ENCODE measurements at regions not wholly inside any gene's neighbourhood (a gene's known extent, or its start where the extent isn't known, plus 50 kb on each side); places are given as distances from the start of the nearest gene placed in this dataset.

- no peak for TF ChIP-seq CTCF (conservative IDR thresholded peaks at IDR 0.05 in 1 of 2, IDR thresholded peaks at IDR 0.05 in 1 of 2; ENCODE audit: low read depth in 1 of 2, low read length in 2 of 2)
- TF ChIP-seq EZH2 (IDR thresholded peaks at IDR 0.05; ENCODE audit: low read length, missing control alignments), result no peak
- Histone ChIP-seq H3K9me3 (ENCODE audit: control insufficient read depth, insufficient read depth, low read depth, low read length) (no peaks in the 10 kb centered on the region), H3K36me3 (ENCODE audit: control insufficient read depth, insufficient read depth, low read length) (no peaks in the 10 kb centered on the region), H3K27me3 (ENCODE audit: control insufficient read depth, insufficient read depth, low read length) (no peaks in the 10 kb centered on the region), H3K4me2 (ENCODE audit: extremely low read depth, insufficient read depth, low read length) (no peak overlapping the region), H3K79me2 (ENCODE audit: control insufficient read depth, insufficient read depth, low read length) (no peaks in the 10 kb centered on the region), H3K4me3 (replicated peaks in 1 of 4; ENCODE audit: control extremely low read depth in 1 of 4, insufficient read depth in 1 of 4, low read depth in 3 of 4, low read length in 4 of 4) (no peak overlapping the region), H3K9ac (ENCODE audit: insufficient read depth, low read length) (no peak overlapping the region), H4K20me1 (ENCODE audit: control insufficient read depth, extremely low read depth, insufficient read depth, low read length) (peaks cover 4% of the 10 kb centered on the region), H3K27ac (ENCODE audit: insufficient read depth, low read length) (no peak overlapping the region), H3K4me1 (ENCODE audit: control insufficient read depth, extremely low read depth, insufficient read depth, low read length) (no peaks in the 10 kb centered on the region), H2AFZ (ENCODE audit: low read length) (no peak overlapping the region)
- no peak for DNase-seq (ENCODE audit: low read depth in 2 of 2)
These were observed 222.9 kb downstream of the DSC3 start for GRCh38 chr18:30819619-30820018.

GRCh38 chr18:30814446-30814845, 228.1 kb downstream of the DSC3 start:
- no peak for TF ChIP-seq EZH2 (IDR thresholded peaks at IDR 0.05; ENCODE audit: low read length, missing control alignments)
- no peak for TF ChIP-seq CTCF (conservative IDR thresholded peaks at IDR 0.05 in 1 of 2, IDR thresholded peaks at IDR 0.05 in 1 of 2; ENCODE audit: low read depth in 1 of 2, low read length in 2 of 2)
- Histone ChIP-seq H3K9ac (ENCODE audit: insufficient read depth, low read length) (no peak overlapping the region), H3K4me2 (ENCODE audit: extremely low read depth, insufficient read depth, low read length) (no peak overlapping the region), H3K79me2 (ENCODE audit: control insufficient read depth, insufficient read depth, low read length) (no peaks in the 10 kb centered on the region), H4K20me1 (ENCODE audit: control insufficient read depth, extremely low read depth, insufficient read depth, low read length) (peaks cover 4% of the 10 kb centered on the region), H3K9me3 (ENCODE audit: control insufficient read depth, insufficient read depth, low read depth, low read length) (no peaks in the 10 kb centered on the region), H3K36me3 (ENCODE audit: control insufficient read depth, insufficient read depth, low read length) (no peaks in the 10 kb centered on the region), H3K4me3 (replicated peaks in 1 of 4; ENCODE audit: control extremely low read depth in 1 of 4, insufficient read depth in 1 of 4, low read depth in 3 of 4, low read length in 4 of 4) (no peak overlapping the region), H3K4me1 (ENCODE audit: control insufficient read depth, extremely low read depth, insufficient read depth, low read length) (no peaks in the 10 kb centered on the region), H3K27ac (ENCODE audit: insufficient read depth, low read length) (no peak overlapping the region), H3K27me3 (ENCODE audit: control insufficient read depth, insufficient read depth, low read length) (no peaks in the 10 kb centered on the region), H2AFZ (ENCODE audit: low read length) (no peak overlapping the region)
- no peak for DNase-seq (ENCODE audit: low read depth in 2 of 2)

- Histone ChIP-seq H3K4me2 (ENCODE audit: extremely low read depth, insufficient read depth, low read length) (no peak overlapping the region), H3K9me3 (ENCODE audit: control insufficient read depth, insufficient read depth, low read depth, low read length) (no peaks in the 10 kb centered on the region), H3K4me3 (replicated peaks in 1 of 4; ENCODE audit: control extremely low read depth in 1 of 4, insufficient read depth in 1 of 4, low read depth in 3 of 4, low read length in 4 of 4) (no peak overlapping the region), H3K27me3 (ENCODE audit: control insufficient read depth, insufficient read depth, low read length) (no peaks in the 10 kb centered on the region), H3K9ac (ENCODE audit: insufficient read depth, low read length) (no peak overlapping the region), H4K20me1 (ENCODE audit: control insufficient read depth, extremely low read depth, insufficient read depth, low read length) (peaks cover 2% of the 10 kb centered on the region), H2AFZ (ENCODE audit: low read length) (no peak overlapping the region), H3K36me3 (ENCODE audit: control insufficient read depth, insufficient read depth, low read length) (no peaks in the 10 kb centered on the region), H3K4me1 (ENCODE audit: control insufficient read depth, extremely low read depth, insufficient read depth, low read length) (no peaks in the 10 kb centered on the region), H3K27ac (ENCODE audit: insufficient read depth, low read length) (no peak overlapping the region), H3K79me2 (ENCODE audit: control insufficient read depth, insufficient read depth, low read length) (no peaks in the 10 kb centered on the region)
- no peak for DNase-seq (ENCODE audit: low read depth in 2 of 2)
- TF ChIP-seq EZH2 (IDR thresholded peaks at IDR 0.05; ENCODE audit: low read length, missing control alignments) (no peak), CTCF (conservative IDR thresholded peaks at IDR 0.05 in 1 of 2, IDR thresholded peaks at IDR 0.05 in 1 of 2; ENCODE audit: low read depth in 1 of 2, low read length in 2 of 2) (no peak)
These were observed 231.0 kb downstream of the DSC3 start for GRCh38 chr18:30811580-30811979.

Measured in fibroblast of lung (primary cell).